Lower leg skin (tissue), 4 donors: ENCODE measurements at regions not wholly inside any gene's neighbourhood (a gene's known extent, or its start where the extent isn't known, plus 50 kb on each side); places are given as distances from the start of the nearest gene placed in this dataset.
"Not testable (repeated sequence)": the region's sequence is repeated elsewhere in the genome, so short reads cannot be mapped to it uniquely, and the experiment has no call there.

ENCODE experiments used
- DNase-seq, 2 donors: peaks; one replicate each; pipeline ENCODE4 v3.0.0-alpha.2; 2019; ENCODE audit warnings: low spot score in 2 of 2
- H3K4me3 ChIP-seq: fragments of 200-600 bp; sonication (generic); 2 replicates; pipeline ENCODE4 v1.5.1; 2017; ENCODE audit warnings: mild to moderate bottlenecking, low read depth; ENCODE audit not compliant: poor library complexity, severe bottlenecking
- CTCF ChIP-seq, 3 donors: fragments of 450-650 bp; IDR thresholded peaks; one replicate each; pipeline ENCODE4 v1.5.1; 2016; ENCODE audit warnings: antibody characterized with exemption in 3 of 3, mild to moderate bottlenecking in 3 of 3, moderate library complexity in 2 of 3
- POLR2A ChIP-seq, 2 donors: fragments of 450-650 bp; IDR thresholded peaks; one replicate each; pipeline ENCODE4 v1.6.1; 2016 to 2017; ENCODE audit warnings: antibody characterized with exemption in 2 of 2, mild to moderate bottlenecking in 1 of 2, moderate library complexity in 1 of 2
- WGBS, 2 donors: methylation state at CpG; one replicate each; pipeline ENCODE4 v1.1.5; 2018; 5-methylcytosine and 5-hydroxymethylcytosine counted together
- intact Hi-C: fragments of 100-400 bp; cut with DNase I; formaldehyde crosslinking; loops from one replicate; pipeline ENCODE4 v1.15.0; 2023; ENCODE audit warnings: low total_unique reads

- no peak overlapping the region for H3K4me3 ChIP-seq
- WGBS, 2 donors = 57 to 58% methylated on average over 3 of the region's 3 CpGs
- DNase-seq = no peak
- TF ChIP-seq CTCF (IDR thresholded peaks at IDR 0.05) (no peak), POLR2A (IDR thresholded peaks at IDR 0.05) (no peak)
- intact Hi-C loops = no loop called here
These were observed 647.8 kb downstream of the CD109 start for GRCh38 chr6:74343804-74344203.

DNA sequence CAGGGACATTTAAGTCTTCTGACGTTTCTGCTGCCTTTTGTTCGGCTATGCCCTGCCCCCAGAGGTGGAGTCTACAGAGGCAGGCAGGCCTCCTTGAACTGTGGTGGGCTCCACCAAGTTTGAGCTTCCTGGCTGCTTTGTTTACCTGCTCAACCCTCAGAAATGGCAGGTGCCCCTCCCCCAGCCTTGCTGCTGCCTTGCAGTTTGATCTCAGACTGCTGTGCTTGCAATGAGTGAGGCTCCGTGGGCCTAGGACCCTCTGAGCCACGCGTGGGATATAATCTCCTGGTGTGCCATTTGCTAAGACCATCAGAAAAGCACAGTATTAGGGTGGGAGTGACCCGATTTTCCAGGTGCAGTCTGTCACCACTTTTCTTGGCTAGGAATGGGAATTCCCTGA lies 647.3 kb downstream of the CD109 start:
- WGBS, 2 donors = 77 to 95% methylated on average over 6 of the region's 6 CpGs
- DNase-seq, H3K4me3 ChIP-seq, intact Hi-C loops: not testable (repeated sequence)

GRCh38 chr6:74334722-74335121 lies 638.7 kb downstream of the CD109 start:
- intact Hi-C loops = no loop called here
- no peak for DNase-seq
- H3K4me3 ChIP-seq = no peak overlapping the region
- WGBS, 2 donors = 90 to 94% methylated on average over 2 of the region's 2 CpGs
- no peak for TF ChIP-seq CTCF (IDR thresholded peaks at IDR 0.05)
- TF ChIP-seq POLR2A (IDR thresholded peaks at IDR 0.05) = no peak

- intact Hi-C loops = no loop called here
- H3K4me3 ChIP-seq = no peak overlapping the region
- TF ChIP-seq CTCF (IDR thresholded peaks at IDR 0.05) (no peak), POLR2A (IDR thresholded peaks at IDR 0.05) (no peak)
- no peak for DNase-seq
These were observed 637.4 kb downstream of the CD109 start for GRCh38 chr6:74333406-74333805.

DNA sequence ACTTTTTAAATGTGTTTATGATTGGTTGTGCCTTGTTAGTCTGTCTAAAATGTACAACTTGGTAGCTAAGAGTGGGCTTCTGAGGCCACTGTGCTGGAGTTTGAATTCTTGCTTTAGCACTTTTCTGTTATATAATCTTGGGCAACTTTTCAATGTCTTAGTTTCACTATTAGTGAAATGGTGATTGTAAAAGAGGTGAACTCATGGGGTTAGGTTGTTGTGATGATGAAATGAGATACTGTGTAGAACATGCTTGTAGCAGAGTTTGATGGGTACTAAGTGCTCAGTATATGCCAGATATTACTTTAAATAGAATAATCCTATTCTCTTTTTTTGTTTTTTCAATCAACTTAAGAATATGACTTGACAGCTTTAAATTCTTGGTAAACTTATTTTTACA lies 624.7 kb downstream of the CD109 start:
- intact Hi-C loops = no loop called here
- H3K4me3 ChIP-seq = no peak overlapping the region
- no peak for DNase-seq
- TF ChIP-seq CTCF (IDR thresholded peaks at IDR 0.05) (no peak), POLR2A (IDR thresholded peaks at IDR 0.05) (no peak)

DNA sequence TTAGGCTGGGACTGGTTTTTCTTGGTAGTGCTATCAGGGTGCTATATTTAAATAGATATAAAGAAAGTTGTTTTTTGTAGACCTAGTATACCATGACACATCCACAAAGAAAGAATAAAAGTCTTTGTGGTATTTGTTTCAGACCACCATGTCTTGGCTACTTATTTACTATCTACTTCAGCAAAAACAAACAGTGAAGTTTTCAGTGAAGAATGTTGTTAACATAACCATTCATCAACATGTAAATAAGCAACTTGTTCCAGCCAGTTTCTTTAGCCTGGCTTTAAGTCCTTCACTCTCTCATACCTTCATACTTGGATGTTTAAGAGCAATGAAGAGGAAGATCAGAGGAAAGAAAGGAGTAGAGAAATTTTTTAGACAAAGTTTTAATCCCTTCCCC lies 624.1 kb downstream of the CD109 start:
- H3K4me3 ChIP-seq = no peak overlapping the region
- no peak for TF ChIP-seq CTCF (IDR thresholded peaks at IDR 0.05)
- no peak for TF ChIP-seq POLR2A (IDR thresholded peaks at IDR 0.05)
- intact Hi-C loops = no loop called here
- no peak for DNase-seq
